ENCODE measurements at regions not wholly inside any gene's neighbourhood (a gene's known extent, or its start where the extent isn't known, plus 50 kb on each side); places are given as distances from the start of the nearest gene placed in this dataset.

- TF ChIP-seq CTCF (IDR thresholded peaks at IDR 0.05; ENCODE audit: low read depth, low read length) (no peak), MAX (IDR thresholded peaks at IDR 0.05; ENCODE audit: low read depth, low read length) (no peak), POLR2A (IDR thresholded peaks at IDR 0.05; ENCODE audit: extremely low read depth, insufficient read length) (no peak), MYC (IDR thresholded peaks at IDR 0.05; ENCODE audit: low read depth, low read length) (no peak)
Measured at GRCh38 chr13:39821977-39822376, 166.5 kb downstream of the COG6 start.

All from NB4 (cell line).